Activated naive CD8-positive, alpha-beta T cell treated with anti-CD3 and anti-CD28 coated beads for 36 hours (primary cell): ENCODE measurements at regions not wholly inside any gene's neighbourhood (a gene's known extent, or its start where the extent isn't known, plus 50 kb on each side); places are given as distances from the start of the nearest gene placed in this dataset.

Experiments used
- DNase-seq: peaks from one replicate; pipeline ENCODE4 v3.0.0; 2021
- H3K27ac Mint-ChIP-seq: one replicate; pipeline ENCODE4 v1.8.0; 2022; ENCODE audit warnings: mild to moderate bottlenecking, moderate library complexity, mixed read lengths
- H3K27me3 Mint-ChIP-seq: one replicate; pipeline ENCODE4 v1.8.0; 2022; ENCODE audit warnings: mild to moderate bottlenecking, mixed read lengths
- H3K36me3 Mint-ChIP-seq: one replicate; pipeline ENCODE4 v1.8.0; 2021; ENCODE audit warnings: mild to moderate bottlenecking, mixed read lengths
- H3K4me1 Mint-ChIP-seq: one replicate; pipeline ENCODE4 v1.8.0; 2021; ENCODE audit warnings: mixed read lengths
- H3K4me3 Mint-ChIP-seq: one replicate; pipeline ENCODE4 v1.8.0; 2022; ENCODE audit warnings: mild to moderate bottlenecking, moderate library complexity, mixed read lengths
- H3K9me3 Mint-ChIP-seq: one replicate; pipeline ENCODE4 v1.8.0; 2022; ENCODE audit warnings: mixed read lengths

DNA sequence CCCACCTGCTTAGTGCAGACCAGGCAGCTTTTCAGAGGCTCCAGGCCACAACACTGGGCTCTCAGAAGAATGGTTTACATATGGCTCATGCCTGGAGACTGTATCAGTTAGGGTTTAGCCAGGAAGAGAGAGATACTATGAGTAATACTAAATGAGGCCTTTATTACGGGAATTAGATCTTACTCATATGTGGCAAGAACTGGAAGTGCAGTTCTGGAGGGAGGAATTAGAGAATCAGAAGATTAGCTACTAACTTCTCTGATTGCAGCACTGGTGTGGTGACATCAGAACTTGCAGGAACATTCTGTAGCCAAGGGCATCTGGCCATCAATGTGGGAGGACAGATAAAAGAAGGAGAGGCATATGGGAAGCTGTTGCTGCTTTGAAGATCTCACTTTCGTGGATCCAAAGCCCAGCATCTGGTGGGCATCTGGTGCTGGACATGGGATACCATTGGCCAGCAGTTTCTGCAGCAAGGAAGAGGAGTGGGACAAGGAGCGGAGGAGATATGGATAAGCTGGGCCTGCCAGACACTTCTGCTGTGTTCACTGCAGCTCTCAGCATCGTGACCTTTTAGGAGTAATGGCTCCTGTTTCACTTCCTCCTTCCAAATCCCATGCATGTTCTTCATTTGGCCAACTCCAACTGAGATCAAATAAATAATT is 248.5 kb downstream of the BTBD3 start:
- Mint-ChIP-seq H3K27ac (no peak overlapping the region), H3K4me1 (no peaks in the 10 kb centered on the region), H3K9me3 (peaks cover 10% of the 10 kb centered on the region), H3K27me3 (no peaks in the 10 kb centered on the region), H3K4me3 (no peak overlapping the region), H3K36me3 (no peaks in the 10 kb centered on the region)
- no peak for DNase-seq

DNA sequence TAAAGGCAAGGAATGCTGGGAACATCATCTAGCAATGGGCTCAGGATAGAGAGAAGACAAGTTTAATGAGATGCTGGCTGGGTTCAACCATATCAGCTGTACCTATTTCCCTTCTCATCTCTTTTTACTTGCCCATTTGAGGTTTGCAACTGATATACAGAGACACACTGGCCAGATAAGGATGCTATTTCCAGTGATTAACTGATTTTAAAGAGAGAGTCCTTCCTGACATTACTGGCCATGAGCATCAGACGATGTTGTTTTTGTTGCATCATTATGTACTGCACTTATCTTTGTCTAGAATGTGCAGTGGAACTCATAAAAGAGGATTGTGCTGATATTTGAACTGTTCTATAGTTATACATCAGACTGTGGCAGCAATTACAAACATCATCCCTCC is 252.7 kb downstream of the BTBD3 start:
- Mint-ChIP-seq H3K27ac (no peak overlapping the region), H3K4me3 (no peak overlapping the region), H3K36me3 (no peaks in the 10 kb centered on the region), H3K9me3 (peaks cover 10% of the 10 kb centered on the region), H3K27me3 (no peaks in the 10 kb centered on the region), H3K4me1 (no peaks in the 10 kb centered on the region)
- no peak for DNase-seq

DNA sequence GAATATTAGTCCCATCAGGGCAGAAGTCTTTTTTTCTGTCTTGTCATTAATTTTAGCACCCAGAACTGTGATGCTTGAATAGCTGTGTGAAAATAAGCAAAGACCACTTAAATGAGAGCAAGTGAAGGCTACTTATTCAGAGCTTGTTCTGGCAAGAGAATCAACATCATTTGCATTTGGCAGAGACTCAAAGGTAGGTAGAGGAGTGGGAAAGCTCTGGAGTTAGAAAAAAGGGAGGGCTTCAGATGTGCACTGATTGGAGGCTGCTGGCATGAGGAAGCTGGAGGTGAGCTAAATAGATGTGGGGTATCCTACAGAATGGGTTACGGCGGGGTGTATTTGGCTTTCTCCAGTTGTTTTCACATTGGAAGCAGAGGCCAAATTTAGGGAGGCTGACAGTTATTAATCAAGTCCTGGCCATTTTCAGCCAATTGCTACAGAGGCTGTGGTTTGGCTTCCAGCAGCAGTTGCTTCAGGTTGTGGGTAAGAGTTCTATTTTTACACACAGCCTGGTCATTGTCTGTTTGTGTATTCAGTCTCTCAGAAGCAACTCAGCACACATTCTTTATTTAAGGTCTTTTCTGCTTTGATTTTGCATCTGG is 254.3 kb downstream of the BTBD3 start:
- H3K4me1 Mint-ChIP-seq = no peaks in the 10 kb centered on the region
- no peak for DNase-seq
- H3K36me3 Mint-ChIP-seq = no peaks in the 10 kb centered on the region
- no peak overlapping the region for H3K27ac Mint-ChIP-seq
- H3K27me3 Mint-ChIP-seq = no peaks in the 10 kb centered on the region
- no peak overlapping the region for H3K4me3 Mint-ChIP-seq
- peaks cover 8% of the 10 kb centered on the region for H3K9me3 Mint-ChIP-seq

DNA sequence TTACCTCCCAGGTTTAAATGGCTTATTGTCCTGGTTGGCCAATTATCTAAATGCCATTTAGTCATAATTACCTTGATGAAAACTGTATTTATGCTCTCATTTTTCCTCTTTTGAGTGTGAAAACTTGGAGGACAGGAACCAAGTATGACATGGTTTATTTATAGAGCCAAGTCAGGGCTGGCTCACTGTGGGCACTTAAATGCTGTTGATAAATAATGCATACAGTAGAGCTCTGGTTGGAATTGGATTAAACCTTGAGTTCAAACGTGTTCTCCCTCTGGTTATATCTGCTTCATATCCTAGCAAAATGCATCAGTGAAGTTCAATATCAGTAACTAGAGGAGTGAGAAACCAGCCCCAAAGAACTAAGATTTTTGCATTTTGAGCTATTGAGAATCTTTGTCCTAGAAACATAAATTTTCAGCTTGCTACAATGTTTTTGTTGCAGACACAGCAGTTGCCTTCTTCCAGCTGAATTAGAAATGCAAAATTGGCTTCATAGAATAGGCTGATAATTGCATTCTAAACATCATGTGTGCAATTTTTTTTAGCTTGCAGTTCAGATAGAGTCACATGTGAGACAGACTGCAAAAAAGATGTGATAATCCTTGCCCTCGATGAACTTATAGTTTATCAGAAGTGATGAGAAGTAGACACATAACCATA is 255.8 kb downstream of the BTBD3 start:
- H3K9me3 Mint-ChIP-seq = peaks cover 3% of the 10 kb centered on the region
- H3K27me3 Mint-ChIP-seq = no peaks in the 10 kb centered on the region
- no peak overlapping the region for H3K4me3 Mint-ChIP-seq
- H3K27ac Mint-ChIP-seq = no peak overlapping the region
- no peak for DNase-seq
- H3K36me3 Mint-ChIP-seq = no peaks in the 10 kb centered on the region
- no peaks in the 10 kb centered on the region for H3K4me1 Mint-ChIP-seq

DNA sequence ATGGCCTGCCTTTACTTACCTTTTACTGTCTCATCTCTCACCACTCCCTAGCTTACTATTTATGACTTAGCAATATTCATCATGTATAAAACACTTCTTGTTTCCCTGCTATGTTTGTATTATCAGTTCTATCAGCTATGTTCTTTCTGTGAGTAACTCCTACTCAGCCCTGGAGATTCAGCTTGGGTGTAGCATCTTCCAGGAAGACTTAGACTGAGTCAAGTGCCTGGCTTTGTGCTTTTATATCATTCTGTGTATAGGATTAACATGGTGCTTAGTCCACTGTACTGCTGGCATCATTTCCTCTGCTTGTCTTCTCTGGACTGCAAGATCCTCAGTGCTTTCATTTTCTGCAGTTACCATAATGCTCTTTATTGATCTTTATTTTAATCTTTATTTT is 257.8 kb downstream of the BTBD3 start:
- no peaks in the 10 kb centered on the region for H3K27me3 Mint-ChIP-seq
- H3K27ac Mint-ChIP-seq = no peak overlapping the region
- no peaks in the 10 kb centered on the region for H3K4me1 Mint-ChIP-seq
- DNase-seq = no peak
- no peak overlapping the region for H3K4me3 Mint-ChIP-seq
- H3K9me3 Mint-ChIP-seq = no peaks in the 10 kb centered on the region
- H3K36me3 Mint-ChIP-seq = no peaks in the 10 kb centered on the region

DNA sequence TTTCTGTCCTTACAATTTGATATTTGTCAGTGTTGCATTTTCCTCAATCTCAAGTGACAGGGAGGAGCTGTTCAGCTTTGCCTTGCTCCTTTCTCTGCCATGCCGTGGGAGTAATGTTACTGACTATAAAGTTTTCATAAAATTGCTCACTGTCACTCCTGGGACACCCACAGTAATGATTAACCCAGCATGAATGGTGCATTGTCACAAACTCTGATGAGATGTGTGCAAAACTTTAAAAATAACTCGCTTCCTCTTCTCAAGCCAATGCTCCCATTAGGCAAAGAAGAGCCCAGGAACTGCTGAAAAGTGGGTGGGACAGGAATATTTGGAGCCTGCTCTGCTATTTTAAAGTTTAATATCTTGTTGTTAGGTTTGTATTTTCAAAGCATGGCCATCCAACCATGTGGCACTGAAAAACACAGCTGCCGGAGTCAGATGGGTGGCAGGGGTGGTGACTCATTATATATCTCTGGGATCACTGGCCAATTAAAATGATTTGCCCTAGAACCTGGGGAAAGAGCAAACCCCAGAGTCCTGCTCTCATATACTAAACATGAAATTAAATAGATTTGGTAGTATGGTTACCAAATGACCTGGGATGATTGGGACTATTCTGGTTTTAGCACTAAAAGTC is 260.1 kb downstream of the BTBD3 start:
- no peak overlapping the region for H3K4me3 Mint-ChIP-seq
- no peaks in the 10 kb centered on the region for H3K27me3 Mint-ChIP-seq
- H3K36me3 Mint-ChIP-seq = no peaks in the 10 kb centered on the region
- no peak overlapping the region for H3K27ac Mint-ChIP-seq
- peaks cover 2% of the 10 kb centered on the region for H3K9me3 Mint-ChIP-seq
- DNase-seq = no peak
- no peaks in the 10 kb centered on the region for H3K4me1 Mint-ChIP-seq

DNA sequence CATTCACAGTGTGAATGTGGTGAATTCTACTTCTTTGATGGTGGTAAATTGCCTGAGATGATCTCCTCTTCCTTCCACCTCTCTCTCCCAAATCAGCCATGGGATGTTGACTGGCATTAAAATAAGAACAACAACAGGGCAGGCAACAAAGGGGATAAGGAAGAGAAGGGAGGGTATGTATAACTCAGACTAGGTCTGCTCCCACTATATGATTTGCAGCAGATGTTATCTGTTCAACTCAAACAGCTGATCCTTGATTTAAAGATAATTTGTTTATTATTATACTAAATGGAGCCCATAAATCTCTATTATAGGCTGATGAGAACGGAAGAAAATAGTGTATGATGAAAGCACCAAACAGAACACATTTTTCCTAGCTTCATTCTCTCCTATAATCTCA is 262.0 kb downstream of the BTBD3 start:
- no peaks in the 10 kb centered on the region for H3K36me3 Mint-ChIP-seq

DNA sequence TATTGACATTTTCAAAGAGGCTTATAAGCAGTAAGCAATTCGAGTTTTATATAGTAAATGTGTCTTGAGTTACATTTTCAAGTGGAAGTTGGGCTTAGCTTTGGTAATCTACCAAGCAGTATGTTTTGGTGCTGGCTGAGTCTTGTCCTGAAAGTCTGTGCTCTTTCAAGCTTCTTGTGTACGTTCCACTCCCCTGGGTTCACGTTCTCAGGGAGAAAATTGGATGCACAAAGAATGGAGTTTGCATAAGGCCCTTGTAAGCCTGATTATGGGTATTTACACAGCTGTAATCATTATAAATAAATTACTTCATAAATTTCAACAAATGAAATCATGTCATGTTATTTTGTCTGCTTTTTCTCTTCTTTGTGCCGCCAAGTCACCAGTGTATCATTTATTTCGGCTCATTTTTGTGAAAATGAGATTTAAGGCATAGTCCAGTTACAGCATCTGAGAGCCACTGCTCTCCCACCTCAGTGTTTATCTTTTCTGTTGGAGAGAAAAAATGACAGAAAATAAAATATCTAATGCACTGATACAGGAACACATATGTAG is 262.5 kb downstream of the BTBD3 start:
- H3K27ac Mint-ChIP-seq = no peak overlapping the region
- H3K4me3 Mint-ChIP-seq = no peak overlapping the region
- H3K27me3 Mint-ChIP-seq = no peaks in the 10 kb centered on the region
- no peaks in the 10 kb centered on the region for H3K36me3 Mint-ChIP-seq
- H3K9me3 Mint-ChIP-seq = peaks cover 2% of the 10 kb centered on the region
- no peak for DNase-seq
- no peaks in the 10 kb centered on the region for H3K4me1 Mint-ChIP-seq

More for the DNA sequence above, 262.0 kb downstream of the BTBD3 start:
- no peak overlapping the region for H3K27ac Mint-ChIP-seq
- peaks cover 2% of the 10 kb centered on the region for H3K9me3 Mint-ChIP-seq
- H3K27me3 Mint-ChIP-seq = no peaks in the 10 kb centered on the region
- no peaks in the 10 kb centered on the region for H3K4me1 Mint-ChIP-seq
- DNase-seq = no peak
- H3K4me3 Mint-ChIP-seq = no peak overlapping the region

DNA sequence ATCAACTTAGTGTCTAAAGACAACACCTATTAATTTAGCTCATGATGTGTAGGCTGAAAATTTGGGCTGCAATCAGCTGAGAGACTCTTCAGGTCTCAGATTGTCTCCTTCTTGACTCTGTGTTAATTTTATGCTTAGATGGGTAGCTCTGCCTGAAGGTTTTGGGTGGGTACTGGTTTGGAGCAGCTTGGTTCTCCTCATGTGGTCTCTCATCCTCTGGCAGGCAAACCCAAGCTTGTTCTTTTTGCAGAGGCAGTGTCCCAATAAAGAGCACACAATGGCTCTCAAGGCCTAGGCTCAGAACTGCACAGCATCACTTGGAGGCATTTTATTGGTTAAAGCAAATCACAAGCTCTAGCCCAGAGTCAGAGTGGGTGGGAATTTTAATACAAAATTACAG is 280.6 kb downstream of the BTBD3 start:
- Mint-ChIP-seq H3K27me3 (no peaks in the 10 kb centered on the region), H3K4me3 (no peak overlapping the region), H3K4me1 (no peaks in the 10 kb centered on the region), H3K9me3 (peaks cover 1% of the 10 kb centered on the region), H3K36me3 (no peaks in the 10 kb centered on the region), H3K27ac (no peak overlapping the region)
- DNase-seq = no peak

DNA sequence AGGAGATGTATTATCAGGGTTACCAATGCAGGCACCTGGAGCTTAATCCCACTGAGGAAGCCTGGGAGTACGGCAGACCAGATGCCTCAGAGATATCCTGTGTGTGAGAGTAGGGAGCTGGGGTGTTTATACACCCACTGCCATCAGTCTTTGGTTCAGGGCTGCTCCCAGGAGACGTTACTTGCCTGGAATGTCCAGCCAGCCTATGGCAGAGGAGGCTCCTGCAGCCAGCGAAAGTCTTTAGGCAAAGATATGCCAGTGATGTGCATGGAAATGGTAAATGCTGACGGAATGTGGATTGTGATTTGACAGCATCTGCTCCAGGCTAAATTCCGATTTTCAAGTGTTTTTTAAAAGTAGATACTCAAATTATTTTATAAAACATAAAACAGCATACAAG is 282.0 kb downstream of the BTBD3 start:
- H3K4me3 Mint-ChIP-seq = no peak overlapping the region
- no peak for DNase-seq
- peaks cover 1% of the 10 kb centered on the region for H3K9me3 Mint-ChIP-seq
- H3K36me3 Mint-ChIP-seq = no peaks in the 10 kb centered on the region
- H3K4me1 Mint-ChIP-seq = no peaks in the 10 kb centered on the region
- H3K27ac Mint-ChIP-seq = no peak overlapping the region
- H3K27me3 Mint-ChIP-seq = no peaks in the 10 kb centered on the region

DNA sequence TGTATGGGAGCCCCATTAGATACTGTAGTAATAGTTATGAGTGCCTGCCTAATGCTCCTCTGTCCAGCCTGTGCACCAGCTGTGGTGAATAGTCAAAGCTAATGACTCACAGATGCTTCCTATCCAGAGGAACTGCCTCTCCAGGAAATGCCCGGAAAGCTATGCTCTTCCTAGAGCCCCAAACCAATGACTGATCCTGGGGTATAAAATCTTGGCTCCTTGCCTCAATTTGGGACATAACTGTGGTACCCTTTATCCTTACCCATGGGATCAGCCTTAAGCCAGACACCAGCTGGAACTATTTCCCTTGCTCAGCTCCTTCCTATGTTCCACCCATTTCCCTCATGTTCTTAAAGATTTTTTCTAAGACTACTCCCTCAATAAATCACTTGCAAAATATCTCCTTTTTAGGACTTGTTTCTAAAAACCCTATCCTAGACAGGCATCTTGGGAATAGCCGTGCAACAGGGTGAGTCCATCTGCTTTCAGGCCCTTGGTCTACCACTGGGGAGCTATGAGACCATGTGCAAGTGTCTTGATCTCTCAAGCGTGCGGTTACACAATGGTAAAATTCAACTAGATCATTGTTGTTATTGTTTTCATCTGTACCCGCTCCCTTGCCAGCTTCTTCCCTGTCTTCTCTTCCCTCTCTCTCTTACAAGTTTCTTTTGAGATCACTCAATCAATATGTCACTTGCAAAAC is 283.7 kb downstream of the BTBD3 start:
- H3K4me3 Mint-ChIP-seq = no peak overlapping the region
- no peaks in the 10 kb centered on the region for H3K36me3 Mint-ChIP-seq
- DNase-seq = no peak
- no peaks in the 10 kb centered on the region for H3K4me1 Mint-ChIP-seq
- no peak overlapping the region for H3K27ac Mint-ChIP-seq
- peaks cover 3% of the 10 kb centered on the region for H3K9me3 Mint-ChIP-seq
- H3K27me3 Mint-ChIP-seq = no peaks in the 10 kb centered on the region

DNA sequence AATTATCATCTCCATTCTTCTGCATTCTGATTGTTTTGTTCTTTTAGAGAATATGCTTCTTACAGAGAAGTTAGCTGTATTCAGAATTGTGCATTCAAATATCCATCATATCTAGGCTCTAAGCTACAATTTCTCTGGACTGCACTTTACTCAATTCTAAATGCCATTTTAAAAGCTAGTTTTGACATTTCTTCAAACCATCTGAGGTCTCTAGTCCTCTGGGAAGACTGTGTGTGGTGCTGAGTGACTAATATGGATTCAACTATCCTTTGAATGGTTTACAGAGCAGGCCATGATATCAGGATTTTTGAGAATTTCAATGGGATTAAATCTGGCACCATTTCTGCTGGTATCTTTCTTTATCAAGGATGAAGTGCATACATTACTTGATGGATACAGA is 285.7 kb downstream of the BTBD3 start:
- no peak overlapping the region for H3K4me3 Mint-ChIP-seq
- peaks cover 3% of the 10 kb centered on the region for H3K9me3 Mint-ChIP-seq
- H3K27ac Mint-ChIP-seq = no peak overlapping the region
- no peaks in the 10 kb centered on the region for H3K36me3 Mint-ChIP-seq
- no peaks in the 10 kb centered on the region for H3K27me3 Mint-ChIP-seq
- H3K4me1 Mint-ChIP-seq = no peaks in the 10 kb centered on the region
- DNase-seq = no peak

DNA sequence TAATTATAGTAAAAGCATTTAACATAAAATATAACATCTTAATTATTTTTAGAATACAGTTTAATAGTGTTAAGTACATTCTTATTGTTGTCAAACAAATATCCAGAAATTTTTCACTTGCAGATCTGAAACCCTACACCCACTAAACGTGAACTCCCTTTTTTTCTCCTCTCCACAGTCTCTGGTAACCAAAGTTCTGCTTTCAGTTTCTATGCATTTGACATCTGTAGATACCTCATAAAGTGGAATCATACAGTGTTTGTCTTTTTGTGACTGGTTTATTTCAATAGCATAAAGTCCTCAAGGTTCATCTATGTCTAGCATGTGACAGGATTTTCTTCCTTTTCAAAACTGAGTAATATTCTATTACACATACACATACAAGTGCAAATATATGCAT is 286.3 kb downstream of the BTBD3 start:
- Mint-ChIP-seq H3K9me3 (peaks cover 3% of the 10 kb centered on the region), H3K4me1 (no peaks in the 10 kb centered on the region), H3K27ac (no peak overlapping the region), H3K27me3 (no peaks in the 10 kb centered on the region), H3K4me3 (no peak overlapping the region), H3K36me3 (no peaks in the 10 kb centered on the region)
- DNase-seq = no peak

DNA sequence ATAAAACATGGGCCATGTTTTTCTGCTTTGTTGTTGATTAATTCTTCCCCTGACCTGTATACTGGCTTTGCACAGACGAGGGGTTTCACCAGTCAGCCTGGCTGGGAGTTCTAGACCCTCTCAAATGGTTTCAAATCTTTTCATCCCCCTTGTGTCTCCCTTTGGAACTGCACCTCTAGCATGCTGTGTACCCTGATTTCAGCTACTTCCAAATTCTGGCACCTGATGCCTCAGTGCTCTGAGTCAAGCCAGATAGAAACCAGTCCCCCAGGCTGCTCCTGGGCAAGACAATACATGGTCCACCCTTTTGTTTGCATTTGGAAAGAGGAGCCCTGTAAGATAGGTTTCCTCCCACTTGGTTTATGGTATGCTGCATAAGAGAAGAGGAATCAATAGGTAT is 290.2 kb downstream of the BTBD3 start:
- no peaks in the 10 kb centered on the region for H3K27me3 Mint-ChIP-seq
- no peak overlapping the region for H3K4me3 Mint-ChIP-seq

DNA sequence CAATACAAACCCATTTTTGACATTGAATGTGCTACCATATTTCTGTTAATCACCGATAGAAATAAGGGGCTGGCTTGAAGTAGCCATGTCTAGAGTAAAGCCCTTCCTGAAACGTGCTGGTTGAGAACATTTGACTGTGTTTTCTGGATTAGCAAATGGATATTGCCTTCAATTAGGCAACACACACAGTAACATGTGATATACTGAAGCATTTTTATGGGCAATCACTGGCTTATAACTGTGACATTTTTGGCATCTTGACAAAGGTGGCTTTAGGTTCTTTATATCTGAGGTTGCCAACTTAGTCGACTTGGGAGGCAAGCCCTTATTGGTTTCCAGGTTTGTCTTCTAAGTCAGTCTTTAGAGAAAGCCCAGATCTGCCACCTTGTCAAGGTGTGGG is 292.9 kb downstream of the BTBD3 start:
- H3K27ac Mint-ChIP-seq = no peak overlapping the region
- DNase-seq = no peak
- no peaks in the 10 kb centered on the region for H3K27me3 Mint-ChIP-seq
- peaks cover 2% of the 10 kb centered on the region for H3K9me3 Mint-ChIP-seq
- no peaks in the 10 kb centered on the region for H3K36me3 Mint-ChIP-seq
- no peaks in the 10 kb centered on the region for H3K4me1 Mint-ChIP-seq
- no peak overlapping the region for H3K4me3 Mint-ChIP-seq

More for the DNA sequence above, 290.2 kb downstream of the BTBD3 start:
- no peak for DNase-seq
- Mint-ChIP-seq H3K4me1 (no peaks in the 10 kb centered on the region), H3K36me3 (no peaks in the 10 kb centered on the region), H3K27ac (no peak overlapping the region), H3K9me3 (peaks cover 2% of the 10 kb centered on the region)
